HEK293T (cell line): ENCODE measurements at regions not wholly inside any gene's neighbourhood (a gene's known extent, or its start where the extent isn't known, plus 50 kb on each side); places are given as distances from the start of the nearest gene placed in this dataset.

Source experiments
- ARNT ChIP-seq: fragments of 450-650 bp; IDR thresholded peaks from 2 replicates; pipeline ENCODE4 v1.6.1; 2017; ENCODE audit warnings: mild to moderate bottlenecking
- BHLHE40 ChIP-seq: fragments of 450-650 bp; IDR thresholded peaks from 2 replicates; pipeline ENCODE4 v1.6.1; 2016; ENCODE audit warnings: mild to moderate bottlenecking, moderate library complexity, borderline replicate concordance
- ELF4 ChIP-seq: fragments of 450-650 bp; IDR thresholded peaks from 2 replicates; pipeline ENCODE4 v1.6.1; 2017; ENCODE audit warnings: antibody characterized with exemption
- FOXA1 ChIP-seq: fragments of 450-650 bp; IDR thresholded peaks from 2 replicates; pipeline ENCODE4 v1.6.1; 2016; ENCODE audit warnings: mild to moderate bottlenecking
- HDGF ChIP-seq: fragments of 450-650 bp; IDR thresholded peaks from 2 replicates; pipeline ENCODE4 v1.6.1; 2017; ENCODE audit warnings: antibody characterized with exemption, borderline replicate concordance
- PKNOX1 ChIP-seq: fragments of 450-650 bp; IDR thresholded peaks from 2 replicates; pipeline ENCODE4 v1.6.1; 2016
- SP1 ChIP-seq: fragments of 450-650 bp; IDR thresholded peaks from 2 replicates; pipeline ENCODE4 v1.6.1; 2017
- ZNF384 ChIP-seq: fragments of 450-650 bp; IDR thresholded peaks from 2 replicates; pipeline ENCODE4 v1.6.1; 2016

GRCh38 chr4:45502471-45502870 is 621.4 kb downstream of the GABRG1 start:
- TF ChIP-seq PKNOX1 (no peak), SP1 (no peak), ARNT (no peak), ELF4 (no peak), BHLHE40 (no peak), ZNF384 (no peak), HDGF (no peak), FOXA1 (no peak)
